HL-60 (cell line): ENCODE measurements at regions not wholly inside any gene's neighbourhood (a gene's known extent, or its start where the extent isn't known, plus 50 kb on each side); places are given as distances from the start of the nearest gene placed in this dataset.

Experiments used
- POLR2AphosphoS5 ChIP-seq: IDR thresholded peaks from 2 replicates; pipeline ENCODE4 v1.6.1; 2012; ENCODE audit warnings: low read depth
- TF ChIP-seq, protein P1 (sequence below): IDR thresholded peaks from one replicate; pipeline ENCODE4 v1.5.1; 2011; ENCODE audit warnings: low read length, control low read depth, inconsistent platforms; ENCODE audit not compliant: insufficient read depth

DNA sequence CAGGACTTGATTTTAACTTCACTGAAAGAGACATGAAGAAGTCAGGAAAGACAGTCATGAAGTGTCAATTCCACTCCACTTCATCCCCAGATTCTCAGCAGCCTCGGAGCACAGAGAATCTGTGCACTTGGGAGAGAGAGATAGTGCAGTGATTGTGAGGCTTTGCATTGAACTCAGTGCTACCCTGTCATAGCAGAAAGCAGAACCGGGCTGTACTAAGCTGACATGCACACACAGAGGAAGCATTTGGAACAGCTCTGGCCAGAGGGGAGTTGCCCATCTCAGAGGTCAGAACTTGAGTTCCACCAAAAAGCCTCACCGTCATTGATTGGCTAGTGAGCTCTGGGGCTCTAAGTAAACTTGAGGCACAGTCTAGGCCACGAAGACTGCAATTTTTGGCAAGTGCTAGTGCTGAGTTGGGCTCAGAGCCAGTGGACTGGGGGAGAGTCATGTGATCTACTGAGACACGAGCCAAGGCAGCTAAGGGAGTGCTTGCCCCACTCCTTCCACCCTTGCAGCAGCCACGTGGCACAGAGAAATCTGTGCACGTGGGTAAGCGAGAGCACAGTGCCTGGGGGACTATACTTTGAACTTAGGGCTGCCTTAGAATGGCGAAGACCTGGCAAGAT, 810.2 kb upstream of the ADAMTS5 start:
- TF ChIP-seq POLR2AphosphoS5, result no peak
- TF ChIP-seq, protein P1, sequence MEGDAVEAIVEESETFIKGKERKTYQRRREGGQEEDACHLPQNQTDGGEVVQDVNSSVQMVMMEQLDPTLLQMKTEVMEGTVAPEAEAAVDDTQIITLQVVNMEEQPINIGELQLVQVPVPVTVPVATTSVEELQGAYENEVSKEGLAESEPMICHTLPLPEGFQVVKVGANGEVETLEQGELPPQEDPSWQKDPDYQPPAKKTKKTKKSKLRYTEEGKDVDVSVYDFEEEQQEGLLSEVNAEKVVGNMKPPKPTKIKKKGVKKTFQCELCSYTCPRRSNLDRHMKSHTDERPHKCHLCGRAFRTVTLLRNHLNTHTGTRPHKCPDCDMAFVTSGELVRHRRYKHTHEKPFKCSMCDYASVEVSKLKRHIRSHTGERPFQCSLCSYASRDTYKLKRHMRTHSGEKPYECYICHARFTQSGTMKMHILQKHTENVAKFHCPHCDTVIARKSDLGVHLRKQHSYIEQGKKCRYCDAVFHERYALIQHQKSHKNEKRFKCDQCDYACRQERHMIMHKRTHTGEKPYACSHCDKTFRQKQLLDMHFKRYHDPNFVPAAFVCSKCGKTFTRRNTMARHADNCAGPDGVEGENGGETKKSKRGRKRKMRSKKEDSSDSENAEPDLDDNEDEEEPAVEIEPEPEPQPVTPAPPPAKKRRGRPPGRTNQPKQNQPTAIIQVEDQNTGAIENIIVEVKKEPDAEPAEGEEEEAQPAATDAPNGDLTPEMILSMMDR, result no peak
